Activated CD4-positive, alpha-beta T cell treated with anti-CD3 and anti-CD28 coated beads for 24 hours (primary cell): ENCODE measurements at regions not wholly inside any gene's neighbourhood (a gene's known extent, or its start where the extent isn't known, plus 50 kb on each side); places are given as distances from the start of the nearest gene placed in this dataset.

Experiments
- DNase-seq, 2 donors: peaks; one replicate each; pipeline ENCODE4 v3.0.0-alpha.2; 2020; ENCODE audit warnings: low read depth in 2 of 2

- no peak for DNase-seq
Measured at GRCh38 chr11:90783111-90783510, 560.3 kb upstream of the CHORDC1 start.

GRCh38 chr11:90779098-90779497, 556.2 kb upstream of the CHORDC1 start:
- DNase-seq, result no peak

GRCh38 chr11:90775567-90776165, 552.8 kb upstream of the CHORDC1 start:
- DNase-seq, result no peak

- no peak for DNase-seq
Measured at GRCh38 chr11:90774727-90775566, 552.1 kb upstream of the CHORDC1 start.

GRCh38 chr11:90770007-90770406, 547.2 kb upstream of the CHORDC1 start:
- no peak for DNase-seq

- DNase-seq, result no peak
Measured at GRCh38 chr11:90766121-90766520, 543.3 kb upstream of the CHORDC1 start.

- no peak for DNase-seq
Measured at GRCh38 chr11:90764691-90765090, 541.8 kb upstream of the CHORDC1 start.

- DNase-seq, result no peak
Measured at GRCh38 chr11:90757849-90758494, 535.1 kb upstream of the CHORDC1 start.

GRCh38 chr11:90756617-90757016, 533.8 kb upstream of the CHORDC1 start:
- DNase-seq, result no peak

- no peak for DNase-seq
Measured at GRCh38 chr11:90753546-90753945, 530.7 kb upstream of the CHORDC1 start.

GRCh38 chr11:90747057-90747456, 524.2 kb upstream of the CHORDC1 start:
- no peak for DNase-seq

- DNase-seq, result no peak
Measured at GRCh38 chr11:90744169-90744568, 521.3 kb upstream of the CHORDC1 start.

GRCh38 chr11:90738799-90739198, 516.0 kb upstream of the CHORDC1 start:
- DNase-seq, result no peak

GRCh38 chr11:90737444-90738050, 514.7 kb upstream of the CHORDC1 start:
- DNase-seq, result no peak

GRCh38 chr11:90732486-90732885, 509.6 kb upstream of the CHORDC1 start:
- DNase-seq, result no peak

GRCh38 chr11:90723475-90723874, 500.6 kb upstream of the CHORDC1 start:
- no peak for DNase-seq

GRCh38 chr11:90722552-90723190, 499.8 kb upstream of the CHORDC1 start:
- DNase-seq, result no peak

- no peak for DNase-seq
Measured at GRCh38 chr11:90717522-90717921, 494.7 kb upstream of the CHORDC1 start.

- DNase-seq, result no peak
Measured at GRCh38 chr11:90705661-90706060, 482.8 kb upstream of the CHORDC1 start.

- DNase-seq, result no peak
Measured at GRCh38 chr11:90704510-90704909, 481.7 kb upstream of the CHORDC1 start.

GRCh38 chr11:90701716-90702115, 478.9 kb upstream of the CHORDC1 start:
- no peak for DNase-seq
